ENCODE measurements at regions not wholly inside any gene's neighbourhood (a gene's known extent, or its start where the extent isn't known, plus 50 kb on each side); places are given as distances from the start of the nearest gene placed in this dataset.

DNA sequence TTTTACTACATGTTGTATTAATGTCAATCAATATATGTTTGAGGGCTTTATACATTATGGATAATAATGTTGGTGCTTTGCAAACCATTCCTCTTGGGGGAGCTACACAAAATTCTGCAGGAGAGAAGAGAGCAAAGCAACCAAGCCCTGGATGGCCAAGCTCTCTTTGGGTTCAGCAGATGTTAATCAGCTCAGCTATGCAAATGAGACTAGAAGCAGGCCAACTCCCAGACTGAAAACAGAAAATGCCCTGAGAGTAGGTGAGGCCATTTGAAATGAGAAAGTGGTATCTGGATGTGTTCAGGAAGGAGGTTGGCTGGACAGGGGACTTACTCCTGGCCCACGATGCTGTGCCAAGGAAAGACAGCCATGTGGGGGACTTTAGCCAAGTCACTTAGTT lies 387.0 kb downstream of the BCOR start:
- H3K4me1 ChIP-seq (ENCODE audit: low read depth, poor library complexity, severe bottlenecking), result no peaks in the 10 kb centered on the region
- H3K4me3 ChIP-seq (IDR thresholded peaks at IDR 0.05; ENCODE audit: insufficient read depth, low read depth, low read length), result no peak overlapping the region
- no peak overlapping the region for H3K27ac ChIP-seq
- no peaks in the 10 kb centered on the region for H3K27me3 ChIP-seq (ENCODE audit: insufficient read depth, low read depth)
- H3K36me3 ChIP-seq (ENCODE audit: insufficient read depth), result no peaks in the 10 kb centered on the region
- H3K79me2 ChIP-seq (ENCODE audit: insufficient read depth, low read depth), result no peaks in the 10 kb centered on the region
- TF ChIP-seq, protein P1, sequence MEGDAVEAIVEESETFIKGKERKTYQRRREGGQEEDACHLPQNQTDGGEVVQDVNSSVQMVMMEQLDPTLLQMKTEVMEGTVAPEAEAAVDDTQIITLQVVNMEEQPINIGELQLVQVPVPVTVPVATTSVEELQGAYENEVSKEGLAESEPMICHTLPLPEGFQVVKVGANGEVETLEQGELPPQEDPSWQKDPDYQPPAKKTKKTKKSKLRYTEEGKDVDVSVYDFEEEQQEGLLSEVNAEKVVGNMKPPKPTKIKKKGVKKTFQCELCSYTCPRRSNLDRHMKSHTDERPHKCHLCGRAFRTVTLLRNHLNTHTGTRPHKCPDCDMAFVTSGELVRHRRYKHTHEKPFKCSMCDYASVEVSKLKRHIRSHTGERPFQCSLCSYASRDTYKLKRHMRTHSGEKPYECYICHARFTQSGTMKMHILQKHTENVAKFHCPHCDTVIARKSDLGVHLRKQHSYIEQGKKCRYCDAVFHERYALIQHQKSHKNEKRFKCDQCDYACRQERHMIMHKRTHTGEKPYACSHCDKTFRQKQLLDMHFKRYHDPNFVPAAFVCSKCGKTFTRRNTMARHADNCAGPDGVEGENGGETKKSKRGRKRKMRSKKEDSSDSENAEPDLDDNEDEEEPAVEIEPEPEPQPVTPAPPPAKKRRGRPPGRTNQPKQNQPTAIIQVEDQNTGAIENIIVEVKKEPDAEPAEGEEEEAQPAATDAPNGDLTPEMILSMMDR (conservative IDR thresholded peaks at IDR 0.05; ENCODE audit: low read depth, low read length), result no peak
- no peak overlapping the region for H2AFZ ChIP-seq (ENCODE audit: low read depth)
- no peaks in the 10 kb centered on the region for H4K20me1 ChIP-seq (ENCODE audit: insufficient read depth)
- H3K9ac ChIP-seq, result no peak overlapping the region
- H3K4me2 ChIP-seq, result no peak overlapping the region

DNA sequence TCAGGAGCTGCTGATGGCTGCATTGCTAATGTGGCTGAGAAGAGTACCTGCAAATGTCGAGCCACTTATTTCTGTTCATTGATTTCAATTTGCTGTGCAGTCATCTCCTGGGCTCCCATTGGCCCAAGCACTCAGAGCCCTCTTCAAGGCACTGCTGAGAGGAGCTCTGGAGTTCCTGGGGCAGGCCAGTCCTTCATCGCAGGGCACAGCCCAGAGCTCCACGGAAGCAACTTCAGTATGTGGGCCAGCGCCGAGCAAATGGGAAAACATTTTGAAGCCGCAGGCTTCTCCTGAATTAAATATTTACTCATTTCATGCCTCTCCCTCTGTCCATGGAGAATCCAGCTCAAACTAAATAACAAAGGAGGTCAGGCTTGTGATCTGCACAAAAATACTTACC lies 383.3 kb downstream of the BCOR start:
- Histone ChIP-seq H3K4me3 (IDR thresholded peaks at IDR 0.05; ENCODE audit: insufficient read depth, low read depth, low read length) (no peak overlapping the region), H3K36me3 (ENCODE audit: insufficient read depth) (no peaks in the 10 kb centered on the region), H3K79me2 (ENCODE audit: insufficient read depth, low read depth) (no peaks in the 10 kb centered on the region), H2AFZ (ENCODE audit: low read depth) (no peak overlapping the region), H4K20me1 (ENCODE audit: insufficient read depth) (no peaks in the 10 kb centered on the region), H3K9ac (no peak overlapping the region), H3K4me2 (no peak overlapping the region), H3K27me3 (ENCODE audit: insufficient read depth, low read depth) (no peaks in the 10 kb centered on the region), H3K4me1 (ENCODE audit: low read depth, poor library complexity, severe bottlenecking) (no peaks in the 10 kb centered on the region), H3K27ac (no peak overlapping the region)
- TF ChIP-seq, protein P1 (conservative IDR thresholded peaks at IDR 0.05; ENCODE audit: low read depth, low read length), result no peak

GRCh38 chrX:39716401-39716800 lies 381.4 kb downstream of the BCOR start:
- Histone ChIP-seq H3K4me1 (ENCODE audit: low read depth, poor library complexity, severe bottlenecking) (no peaks in the 10 kb centered on the region), H2AFZ (ENCODE audit: low read depth) (no peak overlapping the region), H3K27ac (no peak overlapping the region), H3K27me3 (ENCODE audit: insufficient read depth, low read depth) (no peaks in the 10 kb centered on the region), H3K36me3 (ENCODE audit: insufficient read depth) (no peaks in the 10 kb centered on the region), H3K9ac (no peak overlapping the region), H3K4me2 (no peak overlapping the region), H3K79me2 (ENCODE audit: insufficient read depth, low read depth) (no peaks in the 10 kb centered on the region), H3K4me3 (IDR thresholded peaks at IDR 0.05; ENCODE audit: insufficient read depth, low read depth, low read length) (no peak overlapping the region), H4K20me1 (ENCODE audit: insufficient read depth) (no peaks in the 10 kb centered on the region)
- TF ChIP-seq, protein P1 (conservative IDR thresholded peaks at IDR 0.05; ENCODE audit: low read depth, low read length), result no peak

DNA sequence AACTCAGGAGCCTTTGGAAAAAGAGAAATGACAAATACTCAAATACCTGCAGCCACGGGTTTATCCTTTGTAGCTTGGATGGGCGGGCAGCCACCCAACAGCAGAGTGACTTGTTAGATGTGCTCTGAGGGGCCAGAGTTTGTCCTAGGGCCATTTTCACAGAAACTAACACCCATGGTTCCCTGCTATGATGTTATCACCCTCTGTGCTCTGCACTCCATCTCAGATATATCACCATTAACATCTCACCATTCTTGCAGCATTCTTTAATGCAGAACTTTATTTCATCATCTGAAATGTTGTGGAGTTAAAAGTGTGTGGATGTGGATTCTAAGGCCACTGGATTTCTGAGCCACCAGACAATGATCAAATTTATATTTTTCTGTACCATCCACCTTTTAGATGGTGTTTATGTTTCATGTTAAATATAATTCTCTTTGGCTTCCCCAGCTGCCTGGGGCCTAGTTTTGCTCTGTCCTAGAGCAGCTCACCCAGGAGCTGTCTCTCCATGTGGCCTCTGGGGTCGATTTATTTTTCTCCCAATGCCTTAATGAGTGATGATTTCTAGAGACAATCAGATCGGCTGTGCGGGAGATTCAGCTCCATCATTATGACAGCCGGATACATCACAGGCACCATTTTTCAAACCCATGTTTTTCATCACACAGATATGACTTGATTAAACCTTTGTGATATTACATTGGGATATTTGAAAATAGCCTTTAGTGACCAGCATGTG lies 380.8 kb downstream of the BCOR start:
- TF ChIP-seq, protein P1 (conservative IDR thresholded peaks at IDR 0.05; ENCODE audit: low read depth, low read length), result no peak
- H3K9ac ChIP-seq, result no peak overlapping the region
- no peak overlapping the region for H3K4me2 ChIP-seq

More for the DNA sequence above, 380.8 kb downstream of the BCOR start:
- no peak overlapping the region for H2AFZ ChIP-seq (ENCODE audit: low read depth)
- no peak overlapping the region for H3K4me3 ChIP-seq (IDR thresholded peaks at IDR 0.05; ENCODE audit: insufficient read depth, low read depth, low read length)
- no peaks in the 10 kb centered on the region for H3K36me3 ChIP-seq (ENCODE audit: insufficient read depth)
- no peaks in the 10 kb centered on the region for H3K4me1 ChIP-seq (ENCODE audit: low read depth, poor library complexity, severe bottlenecking)
- no peak overlapping the region for H3K27ac ChIP-seq
- no peaks in the 10 kb centered on the region for H3K27me3 ChIP-seq (ENCODE audit: insufficient read depth, low read depth)
- H3K79me2 ChIP-seq (ENCODE audit: insufficient read depth, low read depth), result no peaks in the 10 kb centered on the region
- no peaks in the 10 kb centered on the region for H4K20me1 ChIP-seq (ENCODE audit: insufficient read depth)
